Activated B cell treated with CpG ODN at 0.5 μM for 24 hours (primary cell): ENCODE measurements at regions not wholly inside any gene's neighbourhood (a gene's known extent, or its start where the extent isn't known, plus 50 kb on each side); places are given as distances from the start of the nearest gene placed in this dataset.

Experiments used
- ATAC-seq: fragments of 200-7000 bp; cut with Tn5 transposase; one replicate; pipeline ENCODE4 v1.10.0; 2021; ENCODE audit warnings: low read depth, mild to moderate bottlenecking, moderate library complexity
- CTCF ChIA-PET: fragments of 350-600 bp; sonication (Branson Sonifier 250); formaldehyde crosslinking; loops from one replicate; lab custom pipeline; 2021; ENCODE audit warnings: antibody characterized with exemption; lab: Charles Lee
- POLR2A ChIA-PET: fragments of 350-600 bp; sonication (Branson Sonifier 250); formaldehyde crosslinking; loops from one replicate; lab custom pipeline; 2021; ENCODE audit warnings: antibody characterized with exemption; lab: Charles Lee
- DNase-seq: peaks from one replicate; pipeline ENCODE4 v3.0.0; 2022
- H3K27ac Mint-ChIP-seq: one replicate; pipeline ENCODE4 v1.8.0; 2020; ENCODE audit warnings: mixed read lengths
- H3K27me3 Mint-ChIP-seq: one replicate; pipeline ENCODE4 v1.8.0; 2021; ENCODE audit warnings: mixed read lengths
- H3K36me3 Mint-ChIP-seq: one replicate; pipeline ENCODE4 v1.8.0; 2021; ENCODE audit warnings: low read depth, mixed read lengths
- H3K4me1 Mint-ChIP-seq: one replicate; pipeline ENCODE4 v1.8.0; 2021; ENCODE audit warnings: mixed read lengths
- H3K4me3 Mint-ChIP-seq: one replicate; pipeline ENCODE4 v1.8.0; 2020; ENCODE audit warnings: mild to moderate bottlenecking, mixed read lengths
- H3K9me3 Mint-ChIP-seq: one replicate; pipeline ENCODE4 v1.8.0; 2020; ENCODE audit warnings: mixed read lengths
- CTCF ChIP-seq: fragments of 200-600 bp; IDR thresholded peaks from one replicate; pipeline ENCODE4 v1.8.0; 2022; ENCODE audit warnings: antibody characterized with exemption, mild to moderate bottlenecking
- intact Hi-C: fragments of 100-400 bp; cut with micrococcal nuclease; formaldehyde crosslinking; loops from one replicate; pipeline ENCODE4 v1.15.1; 2024

DNA sequence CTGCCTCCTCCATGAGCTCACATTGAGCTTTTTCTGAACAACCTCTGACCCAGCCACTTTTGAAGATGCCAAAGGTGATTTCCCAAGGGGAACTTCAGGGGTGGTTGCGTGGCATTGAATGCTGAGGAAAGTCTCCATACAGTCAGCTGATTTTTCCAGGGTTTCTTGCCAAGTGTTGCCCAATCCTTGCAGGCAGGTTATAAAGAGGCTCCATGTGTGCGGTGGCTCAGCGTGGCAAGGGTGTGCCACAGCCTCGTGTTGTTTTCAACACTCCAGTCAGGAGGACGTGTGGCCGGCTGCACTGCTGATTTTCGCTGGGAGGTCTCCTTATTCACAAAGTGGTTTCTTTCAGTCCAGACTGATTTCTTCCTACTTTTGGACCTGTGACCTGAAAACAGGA is 81.4 kb upstream of the GATA6 start:
- CTCF ChIA-PET, result no interaction called here
- H3K36me3 Mint-ChIP-seq, result no peaks in the 10 kb centered on the region
- POLR2A ChIA-PET, result no interaction called here
- intact Hi-C loops, result no loop called here
- H3K27me3 Mint-ChIP-seq, result no peaks in the 10 kb centered on the region
- DNase-seq, result no peak
- no peak overlapping the region for H3K27ac Mint-ChIP-seq
- H3K9me3 Mint-ChIP-seq, result no peaks in the 10 kb centered on the region
- no peak for ATAC-seq
- no peak overlapping the region for H3K4me3 Mint-ChIP-seq
- no peaks in the 10 kb centered on the region for H3K4me1 Mint-ChIP-seq
- no peak for TF ChIP-seq CTCF

GRCh38 chr18:22088996-22089640 is 80.3 kb upstream of the GATA6 start:
- DNase-seq (no peak), ATAC-seq (no peak)
- Mint-ChIP-seq H3K36me3 (no peaks in the 10 kb centered on the region), H3K27ac (no peak overlapping the region), H3K4me3 (no peak overlapping the region), H3K9me3 (no peaks in the 10 kb centered on the region), H3K4me1 (no peaks in the 10 kb centered on the region), H3K27me3 (no peaks in the 10 kb centered on the region)
- TF ChIP-seq CTCF, result no peak
- POLR2A ChIA-PET, result no interaction called here
- CTCF ChIA-PET, result no interaction called here
- intact Hi-C loops, result no loop called here

- no peak overlapping the region for H3K4me3 Mint-ChIP-seq
- H3K9me3 Mint-ChIP-seq, result no peaks in the 10 kb centered on the region
- no peak overlapping the region for H3K27ac Mint-ChIP-seq
- ChIA-PET POLR2A (no interaction called here), CTCF (no interaction called here)
- intact Hi-C loops, result no loop called here
- no peak for TF ChIP-seq CTCF
- no peaks in the 10 kb centered on the region for H3K36me3 Mint-ChIP-seq
- no peak for DNase-seq
- ATAC-seq, result no peak
- H3K27me3 Mint-ChIP-seq, result no peaks in the 10 kb centered on the region
- no peaks in the 10 kb centered on the region for H3K4me1 Mint-ChIP-seq
Measured at GRCh38 chr18:22091341-22091740, 78.0 kb upstream of the GATA6 start.

DNA sequence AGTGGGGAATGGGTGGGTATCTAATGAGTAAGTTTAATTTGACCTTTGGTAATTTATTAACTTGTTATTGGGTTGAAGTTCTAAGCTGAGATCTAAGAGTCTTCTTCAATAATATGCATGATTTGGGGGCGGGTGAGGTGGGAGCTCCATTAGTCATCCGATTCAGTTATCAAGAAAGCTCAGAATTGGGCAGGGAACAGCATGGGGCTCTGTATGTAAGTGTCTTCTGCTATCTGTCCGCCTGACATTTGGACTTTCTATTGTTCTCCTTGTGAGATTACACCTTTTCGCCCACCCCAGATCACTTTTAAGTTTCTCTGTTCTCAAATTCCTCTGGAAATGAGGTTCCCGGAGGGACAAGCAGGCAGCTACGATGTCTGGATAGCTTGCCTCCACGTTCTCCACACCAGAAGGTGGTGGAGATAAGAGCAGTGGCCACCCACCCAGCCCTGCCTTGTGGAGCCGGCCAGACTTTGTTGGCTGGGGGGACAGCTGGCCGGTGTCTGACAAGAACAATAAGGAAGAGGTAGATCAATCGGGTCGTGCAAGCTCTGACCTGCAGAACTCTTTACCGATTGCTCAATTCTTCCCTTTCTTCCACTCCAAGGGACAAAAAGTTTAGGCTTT is 75.5 kb upstream of the GATA6 start:
- no peak for DNase-seq
- POLR2A ChIA-PET, result no interaction called here
- Mint-ChIP-seq H3K4me1 (no peaks in the 10 kb centered on the region), H3K9me3 (no peaks in the 10 kb centered on the region), H3K4me3 (no peak overlapping the region), H3K36me3 (no peaks in the 10 kb centered on the region), H3K27me3 (no peaks in the 10 kb centered on the region), H3K27ac (no peak overlapping the region)
- TF ChIP-seq CTCF, result no peak
- intact Hi-C loops, result no loop called here
- no peak for ATAC-seq
- CTCF ChIA-PET, result no interaction called here

- Mint-ChIP-seq H3K9me3 (no peaks in the 10 kb centered on the region), H3K4me3 (no peak overlapping the region), H3K27ac (no peak overlapping the region), H3K36me3 (no peaks in the 10 kb centered on the region), H3K27me3 (no peaks in the 10 kb centered on the region), H3K4me1 (no peaks in the 10 kb centered on the region)
- no peak for DNase-seq
- intact Hi-C loops, result no loop called here
- no peak for ATAC-seq
- TF ChIP-seq CTCF, result no peak
- ChIA-PET CTCF (no interaction called here), POLR2A (no interaction called here)
Measured at GRCh38 chr18:22094358-22094734, 75.0 kb upstream of the GATA6 start.
